Vagina (tissue), 2 donors: ENCODE measurements at regions not wholly inside any gene's neighbourhood (a gene's known extent, or its start where the extent isn't known, plus 50 kb on each side); places are given as distances from the start of the nearest gene placed in this dataset.

ENCODE experiments used
- CTCF ChIP-seq, 3 experiments: fragments of 450-650 bp in 2 of 3; fragments of 200-600 bp in 1 of 3; sonication (generic) in 1 of 3; IDR thresholded peaks; one replicate each; pipeline ENCODE4 v1.5.1; 2017 to 2019; ENCODE audit warnings: antibody characterized with exemption in 3 of 3, mild to moderate bottlenecking in 2 of 3, moderate library complexity in 2 of 3
- POLR2A ChIP-seq, 2 donors: fragments of 450-650 bp; IDR thresholded peaks; one replicate each; pipeline ENCODE4 v1.6.1; 2017; ENCODE audit warnings: antibody characterized with exemption in 2 of 2, mild to moderate bottlenecking in 2 of 2, moderate library complexity in 2 of 2

- no peak for TF ChIP-seq POLR2A (IDR thresholded peaks at IDR 0.05)
- TF ChIP-seq CTCF (IDR thresholded peaks at IDR 0.05), result no peak
These were observed 169.2 kb downstream of the PARM1 start for GRCh38 chr4:75101906-75102786.
